Loucy (cell line): ENCODE measurements at regions not wholly inside any gene's neighbourhood (a gene's known extent, or its start where the extent isn't known, plus 50 kb on each side); places are given as distances from the start of the nearest gene placed in this dataset.

Experiments used
- EZH2phosphoT487 ChIP-seq: fragments of 200-600 bp; IDR thresholded peaks from 2 replicates; pipeline ENCODE4 v1.6.1; 2018; ENCODE audit warnings: antibody characterized with exemption, mild to moderate bottlenecking, moderate library complexity, borderline replicate concordance
- TF ChIP-seq, protein P1 (sequence below): fragments of 200-600 bp; sonication (generic); conservative IDR thresholded peaks from 2 replicates; pipeline ENCODE4 v1.5.1; 2014; ENCODE audit warnings: mild to moderate bottlenecking, antibody characterized with exemption, low read length

DNA sequence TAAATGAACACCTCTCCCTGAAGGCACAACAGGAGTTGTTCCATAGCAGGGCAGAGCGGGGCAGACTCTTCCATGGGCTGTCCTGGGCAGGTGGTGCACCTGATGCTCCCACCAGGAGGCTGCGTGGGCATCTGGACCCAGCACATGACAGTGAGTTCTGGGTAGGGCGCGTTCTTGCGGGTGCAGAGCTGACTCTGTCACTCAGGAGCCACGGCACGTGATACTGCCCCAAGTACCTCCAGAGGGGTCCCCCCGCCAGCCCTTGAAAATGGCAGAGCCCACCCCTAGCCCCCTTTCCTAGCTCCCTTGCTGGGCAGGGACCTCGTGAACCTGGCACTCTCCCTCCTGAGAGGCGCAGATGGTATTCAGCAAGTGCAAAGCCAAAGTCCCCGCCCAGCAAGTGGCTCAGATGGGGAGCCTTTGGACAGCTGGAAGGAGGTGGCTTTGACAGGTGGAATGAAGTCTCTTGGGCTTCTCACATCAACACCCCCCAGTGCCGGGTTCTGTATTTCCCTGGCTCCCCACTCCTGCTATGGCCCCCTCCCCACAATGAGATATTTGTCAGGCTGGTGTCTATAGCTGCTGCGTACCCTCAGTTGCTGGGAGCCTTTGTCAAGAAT lies 172.1 kb downstream of the TBC1D2B start:
- TF ChIP-seq, protein P1, sequence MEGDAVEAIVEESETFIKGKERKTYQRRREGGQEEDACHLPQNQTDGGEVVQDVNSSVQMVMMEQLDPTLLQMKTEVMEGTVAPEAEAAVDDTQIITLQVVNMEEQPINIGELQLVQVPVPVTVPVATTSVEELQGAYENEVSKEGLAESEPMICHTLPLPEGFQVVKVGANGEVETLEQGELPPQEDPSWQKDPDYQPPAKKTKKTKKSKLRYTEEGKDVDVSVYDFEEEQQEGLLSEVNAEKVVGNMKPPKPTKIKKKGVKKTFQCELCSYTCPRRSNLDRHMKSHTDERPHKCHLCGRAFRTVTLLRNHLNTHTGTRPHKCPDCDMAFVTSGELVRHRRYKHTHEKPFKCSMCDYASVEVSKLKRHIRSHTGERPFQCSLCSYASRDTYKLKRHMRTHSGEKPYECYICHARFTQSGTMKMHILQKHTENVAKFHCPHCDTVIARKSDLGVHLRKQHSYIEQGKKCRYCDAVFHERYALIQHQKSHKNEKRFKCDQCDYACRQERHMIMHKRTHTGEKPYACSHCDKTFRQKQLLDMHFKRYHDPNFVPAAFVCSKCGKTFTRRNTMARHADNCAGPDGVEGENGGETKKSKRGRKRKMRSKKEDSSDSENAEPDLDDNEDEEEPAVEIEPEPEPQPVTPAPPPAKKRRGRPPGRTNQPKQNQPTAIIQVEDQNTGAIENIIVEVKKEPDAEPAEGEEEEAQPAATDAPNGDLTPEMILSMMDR = no peak
- no peak for TF ChIP-seq EZH2phosphoT487
